Activated CD8-positive, alpha-beta T cell treated with anti-CD3 and anti-CD28 coated beads, Interleukin-2, amount 10 ng/mL, durations not matched to agents 7 days and 5 days (primary cell): ENCODE measurements at regions not wholly inside any gene's neighbourhood (a gene's known extent, or its start where the extent isn't known, plus 50 kb on each side); places are given as distances from the start of the nearest gene placed in this dataset.

Experiments
- ATAC-seq: fragments of 150-1000 bp; cut with Tn5 transposase; one replicate; pipeline ENCODE4 v1.10.0; 2021; ENCODE audit warnings: moderate library complexity
- CTCF ChIA-PET: fragments of 350-600 bp; sonication (Branson Sonifier 250); formaldehyde crosslinking; loops from one replicate; lab custom pipeline; 2021; ENCODE audit warnings: antibody characterized with exemption; lab: Charles Lee
- POLR2A ChIA-PET: fragments of 350-600 bp; sonication (Branson Sonifier 250); formaldehyde crosslinking; loops from one replicate; lab custom pipeline; 2021; ENCODE audit warnings: antibody characterized with exemption; lab: Charles Lee
- DNase-seq: peaks from one replicate; pipeline ENCODE4 v3.0.0-alpha.2; 2020
- H3K27ac Mint-ChIP-seq: one replicate; pipeline ENCODE4 v1.8.0; 2021; ENCODE audit warnings: mild to moderate bottlenecking, mixed read lengths
- H3K27me3 Mint-ChIP-seq: one replicate; pipeline ENCODE4 v1.8.0; 2021; ENCODE audit warnings: low read depth, mixed read lengths
- H3K36me3 Mint-ChIP-seq: one replicate; pipeline ENCODE4 v1.8.0; 2021; ENCODE audit warnings: low read depth, mixed read lengths
- H3K4me1 Mint-ChIP-seq: one replicate; pipeline ENCODE4 v1.8.0; 2021; ENCODE audit warnings: low read depth, mixed read lengths
- H3K4me3 Mint-ChIP-seq: one replicate; pipeline ENCODE4 v1.8.0; 2021; ENCODE audit warnings: mild to moderate bottlenecking, mixed read lengths
- H3K9me3 Mint-ChIP-seq: one replicate; pipeline ENCODE4 v1.8.0; 2022; ENCODE audit warnings: mixed read lengths; ENCODE audit not compliant: insufficient read depth

DNA sequence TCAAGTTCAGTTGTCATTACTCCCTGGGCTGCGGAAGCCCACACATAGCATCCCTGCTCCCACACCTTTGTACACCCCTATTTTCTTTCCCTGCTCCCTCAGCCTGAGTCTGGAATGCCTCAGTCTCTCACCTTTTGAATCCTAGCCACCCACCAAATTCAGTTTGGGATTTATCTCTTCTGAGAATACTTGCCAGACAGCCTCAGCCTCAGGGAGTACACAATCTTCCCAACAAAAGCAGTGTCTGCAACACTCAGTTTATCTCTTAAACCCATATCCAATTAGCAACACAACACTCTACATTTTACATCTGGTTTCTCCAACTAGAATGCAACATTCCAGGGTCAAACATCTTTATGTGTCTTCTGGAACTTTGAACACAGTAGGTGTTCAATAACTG is 190.2 kb downstream of the GPAM start:
- no peaks in the 10 kb centered on the region for H3K4me1 Mint-ChIP-seq
- no peak overlapping the region for H3K27ac Mint-ChIP-seq
- H3K36me3 Mint-ChIP-seq, result no peaks in the 10 kb centered on the region
- H3K9me3 Mint-ChIP-seq, result no peaks in the 10 kb centered on the region
- POLR2A ChIA-PET, result no interaction called here
- no peak for ATAC-seq
- no peak overlapping the region for H3K4me3 Mint-ChIP-seq
- DNase-seq, result no peak
- CTCF ChIA-PET, result no interaction called here
- no peaks in the 10 kb centered on the region for H3K27me3 Mint-ChIP-seq

DNA sequence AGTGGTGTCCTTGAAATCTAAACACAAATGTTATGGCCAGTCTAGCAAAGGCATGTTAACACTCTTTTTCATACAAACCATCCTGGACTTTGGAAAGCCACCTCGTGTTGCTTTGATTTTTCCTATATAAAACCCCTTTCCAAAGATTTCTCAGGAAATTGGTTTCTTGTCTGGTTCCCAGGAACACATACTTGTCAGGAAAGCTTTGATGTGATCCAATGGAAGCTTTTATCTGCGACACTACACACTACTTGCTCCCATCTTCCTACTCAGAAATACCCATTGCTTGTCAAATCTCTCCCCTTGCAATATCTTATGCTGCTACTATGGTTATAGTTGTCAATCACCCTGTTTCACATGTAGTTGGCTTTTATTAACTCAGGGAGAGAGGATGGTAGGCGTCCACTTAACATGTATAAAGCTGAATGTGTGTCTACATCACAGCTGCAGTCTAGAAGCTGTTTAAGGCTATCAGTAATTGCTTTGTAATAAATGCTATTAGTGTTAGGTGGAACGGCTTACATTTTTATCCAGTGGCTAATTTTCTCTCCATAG is 189.6 kb downstream of the GPAM start:
- Mint-ChIP-seq H3K36me3 (no peaks in the 10 kb centered on the region), H3K4me3 (no peak overlapping the region), H3K9me3 (no peaks in the 10 kb centered on the region), H3K27ac (no peak overlapping the region), H3K4me1 (no peaks in the 10 kb centered on the region), H3K27me3 (no peaks in the 10 kb centered on the region)
- DNase-seq (no peak), ATAC-seq (no peak)
- POLR2A ChIA-PET, result no interaction called here
- CTCF ChIA-PET, result no interaction called here

DNA sequence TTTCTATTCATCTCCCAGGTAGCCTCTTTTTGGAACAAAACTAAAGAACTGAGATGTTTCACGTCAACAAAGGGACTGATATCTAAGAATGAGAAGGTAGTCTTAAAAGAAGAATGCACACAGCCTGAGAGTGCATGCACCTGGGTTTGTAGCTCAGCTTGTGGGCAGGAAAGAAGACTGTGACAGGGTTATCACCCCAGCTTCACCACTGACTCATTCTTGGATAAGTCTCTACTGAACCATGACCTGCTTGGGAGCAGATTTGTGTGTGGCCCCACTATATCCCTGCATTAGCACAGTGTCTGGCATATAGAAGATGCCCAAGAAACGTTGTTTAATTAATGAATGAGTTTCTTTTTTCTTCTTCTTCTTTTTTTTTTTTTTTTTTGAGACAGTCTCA is 187.5 kb downstream of the GPAM start:
- Mint-ChIP-seq H3K4me1 (no peaks in the 10 kb centered on the region), H3K27me3 (no peaks in the 10 kb centered on the region), H3K9me3 (no peaks in the 10 kb centered on the region), H3K4me3 (no peak overlapping the region), H3K27ac (no peak overlapping the region), H3K36me3 (no peaks in the 10 kb centered on the region)
- ChIA-PET POLR2A (no interaction called here), CTCF (no interaction called here)
- no peak for DNase-seq
- no peak for ATAC-seq

DNA sequence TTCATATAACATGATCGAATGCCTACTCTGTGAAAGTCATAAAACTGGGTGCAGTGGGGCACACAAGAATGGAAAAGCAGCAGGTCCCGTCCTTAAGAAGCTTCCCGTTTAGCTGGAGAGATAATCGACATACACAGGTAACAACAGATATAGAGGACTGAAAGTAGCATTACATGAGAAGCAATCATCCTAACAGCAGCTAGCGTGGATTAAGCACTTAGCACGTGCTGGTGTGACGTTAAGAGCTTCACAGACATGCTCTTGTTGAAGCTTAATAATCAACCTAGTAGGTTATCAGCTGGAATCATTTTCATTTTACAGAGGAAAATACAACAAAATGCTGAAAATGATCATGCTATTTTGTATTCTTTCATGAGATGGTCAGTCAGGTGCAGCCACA is 184.8 kb downstream of the GPAM start:
- ChIA-PET CTCF (no interaction called here), POLR2A (no interaction called here)
- no peaks in the 10 kb centered on the region for H3K9me3 Mint-ChIP-seq
- ATAC-seq (no peak), DNase-seq (no peak)
- no peaks in the 10 kb centered on the region for H3K4me1 Mint-ChIP-seq
- no peak overlapping the region for H3K4me3 Mint-ChIP-seq
- H3K27me3 Mint-ChIP-seq, result no peaks in the 10 kb centered on the region
- no peaks in the 10 kb centered on the region for H3K36me3 Mint-ChIP-seq
- H3K27ac Mint-ChIP-seq, result no peak overlapping the region

DNA sequence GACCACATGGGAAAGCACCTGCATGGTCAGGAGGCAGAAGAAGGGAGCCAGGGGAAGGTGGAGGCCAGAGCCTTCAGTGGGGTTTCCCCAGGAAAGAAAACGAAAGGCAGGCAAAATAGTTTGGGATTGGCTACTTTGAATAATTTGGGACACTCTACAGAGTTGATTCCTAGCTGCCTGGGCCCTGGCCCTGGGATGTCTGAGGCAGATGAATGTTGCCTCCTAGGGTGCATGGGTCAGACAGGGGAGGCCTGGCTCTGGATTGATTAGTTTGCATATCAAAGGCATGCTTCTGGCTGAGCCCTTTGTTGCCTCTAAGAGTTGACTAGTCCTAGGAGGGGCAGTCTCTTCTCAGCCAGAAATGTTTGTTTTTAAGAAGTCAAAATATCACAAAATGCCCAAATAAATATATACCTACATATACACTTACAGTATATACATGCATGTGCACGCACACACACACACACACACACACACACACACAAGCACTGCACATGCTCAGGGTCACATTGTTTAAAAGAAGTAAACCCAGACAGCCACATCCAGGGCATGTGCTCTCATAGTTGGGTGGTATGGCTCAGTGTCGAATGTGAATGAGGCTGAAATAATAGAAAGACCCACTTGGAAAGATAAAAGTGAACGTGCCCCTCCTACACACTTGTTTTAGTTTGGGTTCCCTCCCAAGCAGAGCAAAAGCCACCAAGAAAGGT is 184.2 kb downstream of the GPAM start:
- POLR2A ChIA-PET, result no interaction called here
- no peaks in the 10 kb centered on the region for H3K27me3 Mint-ChIP-seq
- no peaks in the 10 kb centered on the region for H3K36me3 Mint-ChIP-seq
- no peak overlapping the region for H3K4me3 Mint-ChIP-seq
- ATAC-seq, result no peak
- H3K4me1 Mint-ChIP-seq, result no peaks in the 10 kb centered on the region
- CTCF ChIA-PET, result no interaction called here
- H3K9me3 Mint-ChIP-seq, result no peaks in the 10 kb centered on the region
- H3K27ac Mint-ChIP-seq, result no peak overlapping the region
- DNase-seq, result no peak

DNA sequence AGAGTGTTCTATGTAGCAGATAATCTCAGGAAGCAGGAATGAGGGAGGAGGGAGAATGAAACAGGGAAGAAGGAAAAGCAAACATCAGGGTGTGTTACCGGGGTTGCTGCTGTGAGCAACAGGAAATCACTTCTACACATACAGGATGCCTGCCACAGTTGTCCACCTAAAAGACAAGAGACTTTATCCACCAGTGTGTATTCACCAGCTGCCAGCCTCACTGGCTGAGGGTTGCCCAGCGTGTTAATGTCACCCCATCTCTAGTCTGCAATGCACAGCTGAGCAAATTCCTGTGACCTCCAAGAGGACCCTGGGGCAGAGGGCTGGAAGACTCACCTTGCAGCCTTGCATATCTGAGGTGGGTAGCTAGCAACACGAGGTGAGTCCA is 183.7 kb downstream of the GPAM start:
- POLR2A ChIA-PET, result no interaction called here
- H3K27me3 Mint-ChIP-seq, result no peaks in the 10 kb centered on the region
- no peaks in the 10 kb centered on the region for H3K9me3 Mint-ChIP-seq
- CTCF ChIA-PET, result no interaction called here
- ATAC-seq (no peak), DNase-seq (no peak)
- H3K4me1 Mint-ChIP-seq, result no peaks in the 10 kb centered on the region
- no peaks in the 10 kb centered on the region for H3K36me3 Mint-ChIP-seq
- H3K4me3 Mint-ChIP-seq, result no peak overlapping the region
- no peak overlapping the region for H3K27ac Mint-ChIP-seq

DNA sequence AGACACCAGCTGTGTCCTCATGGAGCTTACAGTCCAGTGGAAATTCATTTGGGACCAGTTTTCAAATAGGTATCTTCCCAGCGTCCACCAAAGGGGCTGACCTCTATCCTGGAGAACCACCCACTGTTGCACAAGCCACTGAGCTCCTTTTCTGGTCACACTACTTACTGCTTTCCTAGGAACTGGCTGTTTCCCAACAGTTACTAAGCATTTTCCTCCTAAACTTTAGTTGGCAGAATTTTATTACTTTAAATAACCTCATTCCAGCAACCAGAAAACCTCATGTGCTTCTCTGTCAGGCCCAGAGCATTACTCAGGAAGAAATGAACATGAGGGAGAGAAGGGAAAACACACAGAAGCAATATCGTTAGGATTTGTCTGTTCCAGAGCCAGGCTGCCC is 183.1 kb downstream of the GPAM start:
- Mint-ChIP-seq H3K36me3 (no peaks in the 10 kb centered on the region), H3K4me1 (no peaks in the 10 kb centered on the region), H3K27ac (no peak overlapping the region), H3K9me3 (no peaks in the 10 kb centered on the region), H3K27me3 (no peaks in the 10 kb centered on the region), H3K4me3 (no peak overlapping the region)
- ChIA-PET CTCF (no interaction called here), POLR2A (no interaction called here)
- DNase-seq (no peak), ATAC-seq (no peak)

DNA sequence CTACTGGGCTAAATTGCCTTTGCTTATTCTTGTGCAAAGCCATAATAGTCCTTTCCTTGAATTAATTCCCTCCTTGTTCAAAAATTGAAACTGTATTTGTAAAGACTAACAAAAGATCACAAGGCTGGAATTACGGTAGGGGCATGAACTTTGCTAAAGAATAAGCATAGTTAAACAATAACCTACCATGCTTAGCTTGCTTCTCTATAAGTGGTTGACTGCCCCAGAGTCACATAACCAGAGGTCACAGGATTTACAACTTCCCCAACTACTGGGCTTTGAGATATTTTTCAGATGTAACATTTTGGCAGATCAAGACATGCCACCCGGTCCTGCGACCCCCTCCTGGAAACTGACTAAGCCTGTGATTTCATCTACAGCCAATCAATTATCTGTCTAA is 181.4 kb downstream of the GPAM start:
- CTCF ChIA-PET, result no interaction called here

DNA sequence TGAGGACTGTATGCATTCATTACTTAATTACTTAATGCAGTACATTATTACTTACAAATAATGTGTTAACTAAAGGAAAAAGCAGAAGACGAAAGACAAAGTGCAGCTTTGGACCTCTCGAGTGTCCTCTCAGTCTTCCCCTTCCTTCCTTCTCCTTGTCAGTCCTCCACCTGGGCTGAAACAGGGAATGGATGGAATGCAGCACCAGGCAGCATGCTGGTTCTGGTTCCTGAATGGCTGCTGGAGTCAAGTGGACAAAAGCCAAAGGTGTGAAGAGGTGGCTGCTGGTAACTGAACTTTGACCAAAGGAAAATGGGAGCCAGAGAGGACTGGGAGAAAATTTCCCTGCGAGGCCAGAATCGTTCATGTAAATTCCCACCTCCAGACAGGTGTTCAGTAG is 179.5 kb downstream of the GPAM start:
- CTCF ChIA-PET, result no interaction called here
- DNase-seq (no peak), ATAC-seq (no peak)
- Mint-ChIP-seq H3K27ac (no peak overlapping the region), H3K27me3 (no peaks in the 10 kb centered on the region), H3K9me3 (no peaks in the 10 kb centered on the region), H3K4me3 (no peak overlapping the region), H3K4me1 (no peaks in the 10 kb centered on the region), H3K36me3 (no peaks in the 10 kb centered on the region)
- POLR2A ChIA-PET, result no interaction called here

More for the DNA sequence above, 181.4 kb downstream of the GPAM start:
- ATAC-seq (no peak), DNase-seq (no peak)
- H3K27me3 Mint-ChIP-seq, result no peaks in the 10 kb centered on the region
- no peak overlapping the region for H3K4me3 Mint-ChIP-seq
- H3K4me1 Mint-ChIP-seq, result no peaks in the 10 kb centered on the region
- POLR2A ChIA-PET, result no interaction called here
- H3K27ac Mint-ChIP-seq, result no peak overlapping the region
- no peaks in the 10 kb centered on the region for H3K36me3 Mint-ChIP-seq
- no peaks in the 10 kb centered on the region for H3K9me3 Mint-ChIP-seq

DNA sequence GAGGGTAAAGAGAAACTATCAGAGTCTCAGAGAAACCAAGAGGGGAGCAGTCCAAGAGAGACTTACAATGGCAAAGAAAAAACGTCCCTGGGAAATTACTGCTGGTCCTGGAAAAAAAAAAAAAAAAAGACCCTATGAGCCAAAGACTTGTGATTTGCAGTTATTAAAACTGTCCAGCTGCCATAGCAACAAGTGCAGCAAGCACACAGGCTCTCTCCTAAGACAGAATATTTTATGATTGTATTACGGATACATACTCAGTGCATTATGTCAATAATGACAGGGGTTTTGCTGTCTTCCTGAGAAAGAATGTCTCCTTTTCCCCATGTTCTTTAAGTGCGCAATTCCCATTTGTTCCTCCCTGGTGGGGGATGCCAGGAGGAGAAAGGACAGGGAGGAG is 178.5 kb downstream of the GPAM start:
- no peaks in the 10 kb centered on the region for H3K4me1 Mint-ChIP-seq
- POLR2A ChIA-PET, result no interaction called here

DNA sequence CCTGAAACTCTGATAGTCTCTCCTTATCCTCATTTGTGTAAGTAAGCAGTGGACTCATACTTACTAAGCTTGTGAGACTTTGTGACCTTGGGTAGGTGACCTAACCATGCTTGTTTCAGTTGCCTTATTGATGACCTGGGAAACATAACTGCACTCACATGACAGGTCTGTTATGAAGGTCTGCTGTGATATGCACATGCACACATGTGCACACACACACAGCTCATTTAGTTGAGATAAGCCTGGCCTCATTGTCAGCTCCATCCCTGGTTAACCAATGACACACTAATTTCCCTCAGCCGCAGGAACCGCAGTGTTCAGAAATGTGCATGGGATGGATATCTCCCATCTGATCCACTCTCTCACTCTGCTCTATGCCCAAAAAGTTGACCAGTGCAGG is 177.2 kb downstream of the GPAM start:
- Mint-ChIP-seq H3K36me3 (no peaks in the 10 kb centered on the region), H3K9me3 (no peaks in the 10 kb centered on the region), H3K4me3 (no peak overlapping the region), H3K4me1 (no peaks in the 10 kb centered on the region), H3K27ac (no peak overlapping the region), H3K27me3 (no peaks in the 10 kb centered on the region)
- ATAC-seq (no peak), DNase-seq (no peak)
- POLR2A ChIA-PET, result no interaction called here
- CTCF ChIA-PET, result no interaction called here

More for the DNA sequence above, 178.5 kb downstream of the GPAM start:
- ATAC-seq, result no peak
- H3K9me3 Mint-ChIP-seq, result no peaks in the 10 kb centered on the region
- CTCF ChIA-PET, result no interaction called here
- DNase-seq, result no peak
- H3K36me3 Mint-ChIP-seq, result no peaks in the 10 kb centered on the region
- H3K4me3 Mint-ChIP-seq, result no peak overlapping the region
- H3K27ac Mint-ChIP-seq, result no peak overlapping the region
- no peaks in the 10 kb centered on the region for H3K27me3 Mint-ChIP-seq

DNA sequence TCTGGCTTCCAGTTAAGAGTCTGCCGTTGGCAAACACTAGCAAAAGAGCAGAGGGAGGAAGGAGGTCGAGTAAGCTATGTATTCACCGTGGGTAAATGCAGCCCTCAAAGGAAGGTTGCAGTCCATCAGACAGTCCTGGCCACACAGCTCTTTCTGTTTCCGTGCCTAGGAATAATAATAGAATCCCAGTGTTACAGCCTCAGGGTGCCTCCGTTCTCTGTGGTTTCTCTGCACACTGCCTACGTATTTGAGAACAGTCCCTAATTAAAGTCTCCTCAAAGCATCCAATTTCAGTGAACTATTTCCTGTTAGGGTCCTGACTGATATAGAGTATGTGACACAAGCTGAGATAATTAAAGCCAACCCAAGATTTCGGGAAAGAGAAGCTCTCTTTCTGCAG is 176.7 kb downstream of the GPAM start:
- no peak for ATAC-seq

DNA sequence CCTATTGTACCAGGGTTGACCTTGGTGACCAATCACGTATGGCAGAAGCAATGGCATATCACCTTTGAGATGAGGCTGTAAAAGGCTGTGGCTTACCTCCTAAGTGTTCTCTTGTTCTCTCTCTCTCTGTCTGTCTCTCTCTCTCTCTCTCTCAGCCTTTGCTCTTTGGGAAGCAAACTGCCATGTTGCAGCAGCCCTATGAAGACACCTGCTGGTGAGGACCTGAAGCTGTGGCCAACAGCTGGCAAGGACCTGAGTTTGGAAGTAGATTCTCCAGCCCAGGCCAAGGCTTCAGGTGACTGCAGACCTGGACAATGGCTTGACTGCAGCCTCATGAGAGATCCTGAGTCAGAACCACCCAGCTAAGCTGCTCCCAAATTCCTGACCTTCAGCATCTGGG is 161.4 kb downstream of the GPAM start:
- Mint-ChIP-seq H3K4me3 (no peak overlapping the region), H3K9me3 (no peaks in the 10 kb centered on the region), H3K27me3 (no peaks in the 10 kb centered on the region), H3K27ac (no peak overlapping the region), H3K4me1 (no peaks in the 10 kb centered on the region), H3K36me3 (no peaks in the 10 kb centered on the region)
- CTCF ChIA-PET, result no interaction called here
- POLR2A ChIA-PET, result no interaction called here
- DNase-seq (no peak), ATAC-seq (no peak)

More for the DNA sequence above, 176.7 kb downstream of the GPAM start:
- Mint-ChIP-seq H3K27me3 (no peaks in the 10 kb centered on the region), H3K4me3 (no peak overlapping the region), H3K4me1 (no peaks in the 10 kb centered on the region), H3K27ac (no peak overlapping the region), H3K36me3 (no peaks in the 10 kb centered on the region), H3K9me3 (no peaks in the 10 kb centered on the region)
- no peak for DNase-seq
- CTCF ChIA-PET, result no interaction called here
- POLR2A ChIA-PET, result no interaction called here
